HG02973 (cell line): ENCODE measurements at regions not wholly inside any gene's neighbourhood (a gene's known extent, or its start where the extent isn't known, plus 50 kb on each side); places are given as distances from the start of the nearest gene placed in this dataset.
"Not testable (repeated sequence)": the region's sequence is repeated elsewhere in the genome, so short reads cannot be mapped to it uniquely, and the experiment has no call there.

ENCODE experiments used
- ATAC-seq: cut with Tn5 transposase; IDR thresholded peaks from one replicate; pipeline ENCODE4 v1.9.1; 2021; ENCODE audit warnings: moderate library complexity; ENCODE audit not compliant: unreplicated experiment

DNA sequence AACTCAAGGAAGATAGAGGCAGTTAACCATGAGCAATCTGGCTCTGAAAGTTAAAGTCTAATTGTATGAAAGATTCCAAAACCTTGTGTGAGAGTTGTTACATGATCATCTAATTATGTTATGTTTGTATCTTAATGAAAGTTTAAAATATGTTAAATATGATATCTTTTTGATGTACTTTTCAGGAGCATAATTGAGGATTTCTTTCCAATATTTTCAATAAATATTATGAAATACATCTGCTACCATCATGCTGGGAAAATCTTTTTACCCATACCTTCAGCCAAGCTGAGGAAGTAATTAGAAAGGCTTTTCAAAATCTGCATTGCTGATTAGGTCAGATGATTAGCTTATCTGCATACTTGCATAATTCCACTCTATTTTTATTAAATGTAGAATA, 318.4 kb downstream of the KLF12 start:
- ATAC-seq: no peak

DNA sequence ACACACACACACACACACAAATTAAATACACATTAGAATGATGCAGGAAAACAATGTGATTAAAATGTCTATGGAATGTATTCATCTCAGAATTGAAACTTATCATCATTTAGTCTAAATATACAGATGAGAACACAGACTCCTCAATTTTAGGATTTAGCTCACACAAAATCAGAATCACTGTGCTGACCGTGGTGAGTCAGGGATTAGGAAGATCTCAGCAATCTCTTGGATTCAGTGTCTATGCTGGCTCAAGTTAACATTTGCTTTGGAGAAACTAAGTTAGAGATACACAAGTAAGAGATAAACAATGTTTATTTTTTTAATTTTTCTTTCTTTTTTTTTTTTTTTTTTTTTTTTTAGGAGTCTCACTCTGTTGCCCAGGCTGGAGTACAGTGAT, 323.6 kb downstream of the KLF12 start:
- no peak for ATAC-seq

DNA sequence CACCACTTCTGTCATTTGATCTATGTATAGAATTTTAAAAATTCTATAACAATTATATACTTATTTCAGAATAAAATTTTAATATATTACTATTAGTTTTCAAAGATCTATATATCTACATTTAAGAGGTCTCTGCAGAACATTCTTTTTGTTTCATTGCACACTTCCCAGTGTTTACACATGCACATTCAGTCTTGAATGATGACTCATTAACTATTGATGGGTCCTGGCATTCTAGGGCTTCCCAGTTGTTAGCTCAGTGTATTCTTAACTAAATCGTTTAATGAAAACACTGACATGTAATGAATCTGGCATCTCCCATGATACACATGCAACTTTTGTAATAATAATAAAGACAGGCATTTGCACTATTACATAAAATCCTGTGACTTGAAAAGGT, 324.6 kb downstream of the KLF12 start:
- no peak for ATAC-seq

DNA sequence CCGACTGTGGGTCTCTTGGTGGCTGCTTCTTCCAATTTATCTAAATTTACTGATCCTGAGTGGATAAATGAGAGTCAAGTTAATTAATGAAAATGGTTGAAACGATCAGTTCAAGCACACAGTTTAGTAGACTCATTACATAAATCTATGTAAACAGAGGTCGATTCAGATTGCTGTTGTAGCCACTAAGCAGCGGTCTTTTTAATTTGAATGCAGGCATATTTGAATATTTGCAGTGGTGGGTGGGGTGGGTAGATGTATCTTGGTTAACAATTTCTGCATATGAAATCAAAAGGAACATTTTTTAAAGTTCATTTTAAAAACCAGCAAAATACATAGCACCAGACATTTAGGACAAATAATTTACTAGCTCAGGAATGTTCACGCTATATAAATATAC, 325.9 kb downstream of the KLF12 start:
- no peak for ATAC-seq

DNA sequence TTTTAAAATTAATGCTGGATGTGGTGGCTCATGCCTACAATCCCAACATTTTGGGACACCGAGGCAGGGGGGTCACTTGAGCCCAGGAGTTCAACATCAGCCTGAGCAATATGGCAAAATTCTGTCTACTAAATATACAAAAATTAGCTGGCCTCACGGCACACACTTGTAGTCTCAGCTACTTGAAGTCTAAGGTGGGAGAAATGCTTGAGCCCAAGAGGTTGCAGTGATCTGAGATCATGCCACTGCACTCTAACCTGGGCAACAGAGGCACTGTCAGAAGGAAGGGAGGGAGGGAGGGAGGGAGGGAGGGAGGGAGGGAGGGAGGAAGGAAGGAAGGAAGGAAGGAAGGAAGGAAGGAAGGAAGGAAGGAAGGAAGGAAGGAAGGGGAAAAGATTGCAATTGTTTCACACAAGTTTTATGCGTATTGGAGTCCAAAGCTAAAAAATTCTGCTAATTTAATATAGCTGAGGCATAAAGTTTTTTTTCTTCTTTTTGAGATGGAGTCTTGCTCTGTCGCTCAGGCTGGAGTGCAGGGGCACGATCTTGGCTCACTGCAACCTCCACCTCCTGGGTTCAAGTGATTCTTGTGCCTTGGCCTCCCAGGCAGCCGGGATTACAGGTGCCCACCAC, 328.8 kb downstream of the KLF12 start:
- ATAC-seq: not testable (repeated sequence)

DNA sequence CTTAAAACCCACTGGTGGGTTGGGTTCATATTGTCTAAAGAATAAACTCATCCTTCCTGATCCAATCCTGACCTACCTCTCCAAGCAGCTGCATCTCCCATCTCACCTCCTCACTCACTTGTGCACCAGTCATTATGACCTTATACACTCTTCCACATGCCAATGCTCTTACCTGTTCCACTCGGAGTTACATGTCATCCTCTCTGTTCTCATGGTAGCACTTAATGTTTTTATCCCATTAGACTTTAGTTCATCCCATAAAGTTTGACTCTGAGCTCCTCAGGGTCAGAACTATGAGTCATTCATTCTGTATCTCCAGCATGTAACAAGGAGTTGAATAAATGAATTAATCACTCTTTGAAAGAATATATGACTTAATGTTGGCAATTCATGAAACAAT, 330.2 kb downstream of the KLF12 start:
- no peak for ATAC-seq

DNA sequence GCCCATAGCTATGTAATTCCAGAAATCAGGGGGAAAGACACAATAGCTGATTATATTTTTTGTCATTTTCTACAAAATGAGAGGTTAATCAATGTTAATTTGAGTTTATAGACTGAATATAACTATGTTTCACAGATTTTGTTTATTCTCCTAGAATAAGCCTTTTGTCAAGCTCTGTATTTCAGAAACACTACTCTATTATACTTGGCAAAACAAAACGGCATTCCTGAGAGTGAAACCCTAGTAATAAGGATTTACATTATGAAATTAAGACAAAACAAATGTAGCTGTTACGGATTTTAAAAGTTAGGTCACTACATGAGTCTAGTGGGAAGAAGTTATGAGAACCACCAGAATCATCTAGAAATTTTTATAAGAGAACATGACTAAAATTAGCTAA, 334.2 kb downstream of the KLF12 start:
- ATAC-seq: no peak

DNA sequence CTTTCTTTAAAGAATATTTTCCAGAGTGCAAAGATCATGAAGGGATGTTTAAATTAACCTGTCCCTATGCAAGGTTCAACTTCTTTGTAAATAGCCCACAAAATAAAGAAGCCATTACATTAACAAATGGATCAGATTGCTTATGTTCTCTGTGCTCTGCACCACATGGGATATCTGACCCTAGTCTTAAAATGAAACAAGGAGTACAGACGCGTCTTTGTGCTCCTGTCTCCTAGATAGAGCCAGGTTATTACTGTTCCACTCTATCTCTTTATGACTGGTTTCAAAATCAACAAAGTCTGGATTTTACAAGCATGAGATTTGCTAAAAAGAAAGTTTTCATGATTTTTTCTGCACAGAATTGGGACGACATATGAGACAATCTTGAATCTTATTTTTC, 339.4 kb downstream of the KLF12 start:
- ATAC-seq: no peak

DNA sequence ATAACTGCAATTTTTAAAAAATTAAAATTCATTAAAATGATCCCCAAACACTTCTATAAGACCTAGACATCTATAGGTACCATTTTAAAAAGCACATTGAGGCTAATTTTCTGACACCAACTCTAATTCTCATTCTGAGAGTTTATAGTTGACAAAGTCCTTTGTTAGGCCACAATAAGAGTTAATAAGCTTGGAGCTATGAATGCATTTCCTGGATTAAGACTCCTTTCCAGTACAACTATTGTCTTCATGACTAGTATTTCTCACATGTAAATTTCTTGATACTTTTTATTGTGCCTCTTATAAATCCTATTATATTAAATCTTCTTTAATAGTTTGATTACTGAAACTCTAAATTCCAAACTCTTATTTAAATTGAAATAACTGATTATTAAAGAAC, 340.8 kb downstream of the KLF12 start:
- no peak for ATAC-seq

DNA sequence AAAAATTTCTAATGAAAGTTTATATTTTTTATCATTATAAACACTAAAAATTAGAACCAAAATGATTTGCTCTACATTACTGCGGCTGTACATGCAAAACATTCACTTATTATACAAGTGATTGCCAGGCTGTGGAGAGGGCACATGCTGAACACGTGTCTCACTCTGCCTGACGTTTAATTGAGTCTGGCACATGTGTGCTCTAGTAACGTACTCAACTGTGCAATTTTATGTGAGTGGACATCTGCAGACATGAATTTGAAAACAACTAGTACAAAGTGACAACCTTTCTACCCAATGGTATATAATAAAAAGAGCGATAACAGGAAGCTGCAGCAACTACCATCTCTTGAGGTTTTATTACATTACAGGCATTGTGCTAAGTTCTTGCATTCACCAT, 341.4 kb downstream of the KLF12 start:
- no peak for ATAC-seq

DNA sequence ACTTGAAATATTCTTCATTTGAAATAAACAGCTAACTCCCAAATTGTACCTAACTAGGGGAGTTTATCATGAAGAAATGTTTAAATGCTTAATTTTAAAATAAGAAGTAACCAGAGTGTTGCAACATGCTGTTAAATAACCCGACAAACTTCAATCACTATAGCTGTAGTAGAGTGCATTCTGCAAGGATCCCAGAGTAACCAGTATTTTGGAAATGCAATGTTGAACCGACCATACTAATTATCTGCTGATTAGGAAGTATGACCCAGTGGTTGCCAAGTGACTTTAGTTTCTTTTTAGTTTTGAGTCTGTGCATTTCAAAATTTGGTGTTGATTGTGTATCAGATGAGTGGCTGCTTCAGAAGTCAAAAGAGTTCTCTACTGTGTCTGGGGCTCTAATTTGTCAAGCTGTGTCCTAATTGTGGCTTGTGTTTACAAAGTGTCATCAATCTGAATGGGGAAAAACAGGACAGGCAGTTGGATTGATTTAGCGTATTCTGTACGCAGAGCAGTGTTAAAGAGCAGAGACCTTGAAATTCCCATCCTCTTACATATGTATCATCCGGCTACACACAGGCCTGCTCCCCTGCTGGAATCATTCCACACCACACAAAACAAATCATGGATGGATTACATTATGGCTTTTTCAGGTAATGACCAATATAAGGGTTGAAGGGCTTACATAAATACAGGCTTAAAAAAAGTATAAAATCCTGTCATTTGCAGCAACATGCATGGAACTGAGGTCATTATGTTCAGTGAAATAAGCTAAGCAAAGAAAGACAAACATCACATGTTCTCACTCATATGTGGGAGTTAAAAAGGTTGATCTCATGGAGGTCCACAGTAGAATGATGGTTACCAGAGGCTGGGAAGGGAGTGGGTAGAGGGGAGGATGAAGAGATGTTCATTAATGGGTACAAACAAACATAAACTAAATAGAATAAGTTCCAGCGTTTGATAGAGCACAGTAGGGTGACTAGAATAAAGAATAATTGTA, 351.5 kb downstream of the KLF12 start:
- ATAC-seq: no peak

DNA sequence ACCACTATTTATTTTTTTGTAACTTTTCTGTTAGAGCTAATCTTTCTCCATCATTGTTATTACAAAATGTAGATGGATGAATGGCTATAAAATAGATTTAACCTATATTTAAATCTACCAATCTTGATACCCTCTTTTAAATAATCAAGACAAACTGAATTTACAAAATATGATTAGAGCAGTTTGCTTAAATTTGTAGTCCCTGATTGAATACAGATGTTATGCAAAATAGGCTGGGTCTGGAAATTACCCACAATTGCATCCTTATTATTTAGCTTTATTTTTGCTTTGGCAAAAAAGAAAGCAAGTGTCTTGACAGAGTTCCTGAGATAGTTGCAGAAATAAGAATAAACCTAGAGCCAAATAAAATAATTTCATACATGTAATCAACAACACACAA, 352.8 kb downstream of the KLF12 start:
- no peak for ATAC-seq

DNA sequence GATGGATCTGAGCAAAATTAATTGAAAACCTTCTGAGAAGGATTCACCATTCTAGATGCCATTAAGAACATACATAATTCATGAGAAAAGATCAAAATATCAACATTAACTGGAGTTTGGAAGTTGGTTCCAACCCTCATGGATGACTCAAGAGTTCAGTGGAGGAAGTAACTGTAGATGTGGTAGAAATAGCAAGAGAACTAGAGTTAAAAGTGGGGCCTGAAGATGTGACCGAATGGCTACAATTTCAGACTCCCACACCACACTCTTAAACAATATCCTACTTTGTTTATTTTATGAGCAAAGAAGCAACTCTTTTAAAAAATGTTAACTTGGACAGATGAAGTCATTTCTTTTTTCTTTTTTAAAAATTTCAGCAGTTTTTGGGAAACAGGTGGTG, 354.3 kb downstream of the KLF12 start:
- no peak for ATAC-seq

DNA sequence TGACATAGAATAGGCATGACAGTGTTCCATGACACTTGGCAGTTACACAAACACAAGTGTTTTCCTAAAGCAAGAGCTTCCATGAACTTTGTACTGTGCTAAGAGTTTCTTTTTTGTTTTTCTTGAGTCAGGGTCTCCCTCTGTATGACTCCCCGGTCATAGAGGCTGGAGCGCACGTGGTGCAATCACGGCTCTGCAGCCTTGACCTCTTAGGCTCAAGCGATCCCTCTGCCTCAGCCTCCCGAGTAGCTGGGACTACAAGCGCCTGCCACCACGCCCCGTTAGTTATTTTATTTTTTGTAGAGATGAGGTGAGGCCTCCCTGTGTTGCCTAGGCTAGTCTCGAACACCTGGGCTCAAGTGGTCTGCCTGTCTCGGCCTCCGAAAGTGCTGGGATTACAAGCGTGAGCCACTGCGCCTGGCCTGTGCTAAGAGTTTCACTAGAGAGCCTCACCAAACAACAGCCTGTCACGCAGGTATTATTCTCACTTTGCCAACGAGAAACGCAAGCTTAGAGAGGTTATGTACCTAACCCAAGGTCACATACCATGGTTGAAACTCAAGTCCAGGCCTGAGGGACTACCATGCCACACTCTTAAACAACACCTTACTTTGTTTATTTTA, 355.9 kb downstream of the KLF12 start:
- ATAC-seq: no peak

DNA sequence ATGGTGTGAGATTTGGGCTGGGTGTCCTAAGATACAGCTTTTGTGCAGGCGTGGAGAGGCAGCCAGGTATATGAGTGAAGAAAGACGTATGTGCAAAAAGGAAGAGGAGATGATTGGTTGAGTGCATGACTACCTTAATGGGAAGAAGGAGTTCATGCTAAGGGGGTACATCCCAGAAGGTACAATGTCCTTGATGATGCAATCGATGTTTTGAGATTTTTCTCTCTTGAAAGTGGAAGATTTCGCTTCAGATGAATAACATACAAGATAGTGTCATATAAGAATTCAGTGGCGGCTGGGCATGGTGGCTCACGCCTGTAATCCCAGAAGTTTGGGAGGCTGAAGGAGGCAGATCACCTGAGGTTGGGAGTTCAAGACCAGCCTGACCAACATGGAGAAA, 357.1 kb downstream of the KLF12 start:
- no peak for ATAC-seq

DNA sequence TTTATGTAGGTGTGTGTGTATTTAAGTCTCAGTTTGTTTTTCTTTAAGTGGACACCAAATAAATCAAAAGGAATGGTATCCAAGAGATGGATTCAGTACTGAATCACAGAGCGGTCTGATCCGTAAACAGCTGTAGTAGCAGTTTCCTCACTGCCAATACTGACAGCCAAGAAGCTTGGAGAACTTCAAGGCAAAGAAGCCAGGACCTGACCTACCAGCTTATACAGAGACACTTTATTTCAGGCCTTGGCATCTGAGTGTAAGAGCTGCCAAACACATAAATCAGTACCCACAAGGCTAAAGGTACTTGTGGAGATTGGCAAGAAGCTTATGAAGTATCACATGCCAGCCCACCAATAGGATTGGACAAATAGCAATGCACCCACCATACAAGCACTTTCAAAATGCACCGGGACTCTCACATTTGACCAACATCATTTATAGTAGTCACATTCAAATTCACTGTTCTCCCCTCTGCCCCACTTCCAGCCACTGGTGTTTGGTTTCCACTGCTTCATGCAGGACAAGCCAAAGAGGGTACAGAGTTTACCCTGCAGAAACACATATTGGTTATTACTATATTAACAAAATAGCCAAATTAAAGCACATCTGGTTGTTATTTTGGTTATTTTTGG, 357.9 kb downstream of the KLF12 start:
- ATAC-seq: no peak

DNA sequence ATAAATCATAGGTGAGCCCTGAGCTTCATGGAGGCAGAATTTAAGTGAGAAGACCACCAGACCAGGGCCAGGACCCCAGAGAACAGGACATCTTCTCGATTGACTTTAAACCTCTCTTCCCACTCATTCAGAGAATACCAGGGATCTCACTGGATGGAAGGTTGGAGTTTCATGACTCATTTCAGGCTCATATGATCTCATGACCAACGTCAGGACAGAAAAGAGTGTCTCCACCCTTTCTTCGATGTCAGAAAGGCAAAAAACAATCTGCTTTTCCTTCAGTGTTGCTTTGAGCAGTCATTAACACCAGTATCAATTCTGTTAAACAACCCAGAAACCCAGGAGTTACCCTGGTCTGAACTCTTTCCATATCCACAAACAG, 361.0 kb downstream of the KLF12 start:
- ATAC-seq: no peak

DNA sequence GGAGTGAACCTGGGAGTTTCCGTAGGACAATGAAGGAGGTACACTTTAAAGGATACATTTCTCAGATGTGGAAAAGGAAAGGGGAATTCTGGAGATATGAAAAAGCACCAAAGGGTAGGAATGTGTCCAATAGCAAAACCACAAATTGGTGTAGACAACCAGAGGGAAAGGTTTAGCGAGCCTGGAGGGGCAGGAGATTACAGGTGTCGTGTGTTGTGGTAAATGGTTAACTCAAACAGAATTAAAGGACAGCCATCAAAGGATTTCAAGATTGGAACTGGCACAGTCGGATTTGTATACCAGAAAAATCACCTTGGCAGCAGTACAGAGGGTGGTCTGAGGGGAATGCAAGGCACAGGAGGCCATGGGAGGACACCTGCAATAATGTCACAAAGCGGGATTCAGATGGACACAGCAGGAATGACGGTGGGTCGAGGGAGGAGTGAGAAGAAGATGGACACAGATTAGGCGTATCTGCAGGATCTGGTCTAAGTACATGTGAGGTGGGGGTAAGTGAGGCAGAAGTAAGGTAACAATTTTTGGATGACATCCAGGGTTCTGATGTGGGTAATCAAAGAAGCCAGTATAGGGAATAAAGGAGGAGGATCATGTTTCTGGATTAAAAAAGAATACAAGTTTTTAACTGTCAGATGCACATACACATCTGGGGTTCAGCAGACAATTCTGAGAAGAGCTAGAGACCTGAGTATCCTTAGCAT, 361.6 kb downstream of the KLF12 start:
- no peak for ATAC-seq

DNA sequence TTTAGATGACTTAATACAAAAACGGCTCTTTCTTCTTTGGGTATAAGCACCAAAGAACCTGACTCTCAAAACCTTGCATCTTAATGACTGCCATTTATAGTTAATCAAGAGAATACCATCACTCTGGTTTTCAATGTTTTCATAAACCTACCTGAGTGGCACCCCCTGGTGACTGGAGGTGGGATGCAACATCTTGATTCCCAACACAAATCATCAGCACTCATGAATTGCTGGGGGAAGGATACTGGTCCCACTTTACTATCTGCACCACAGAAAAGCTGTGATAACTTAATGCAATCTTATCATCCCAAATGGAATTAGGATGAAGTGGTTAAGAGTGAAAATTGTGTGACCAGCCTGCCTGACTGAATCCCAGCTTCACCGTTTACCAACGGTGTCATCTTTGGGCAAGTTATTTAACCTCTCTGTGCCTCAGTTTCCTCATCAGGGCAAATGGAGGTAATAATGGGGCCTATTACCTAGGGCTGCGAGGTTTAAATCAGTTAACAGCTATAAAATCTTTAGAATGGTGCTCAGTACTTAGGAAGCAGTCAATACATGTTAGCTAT, 366.4 kb downstream of the KLF12 start:
- no peak for ATAC-seq

DNA sequence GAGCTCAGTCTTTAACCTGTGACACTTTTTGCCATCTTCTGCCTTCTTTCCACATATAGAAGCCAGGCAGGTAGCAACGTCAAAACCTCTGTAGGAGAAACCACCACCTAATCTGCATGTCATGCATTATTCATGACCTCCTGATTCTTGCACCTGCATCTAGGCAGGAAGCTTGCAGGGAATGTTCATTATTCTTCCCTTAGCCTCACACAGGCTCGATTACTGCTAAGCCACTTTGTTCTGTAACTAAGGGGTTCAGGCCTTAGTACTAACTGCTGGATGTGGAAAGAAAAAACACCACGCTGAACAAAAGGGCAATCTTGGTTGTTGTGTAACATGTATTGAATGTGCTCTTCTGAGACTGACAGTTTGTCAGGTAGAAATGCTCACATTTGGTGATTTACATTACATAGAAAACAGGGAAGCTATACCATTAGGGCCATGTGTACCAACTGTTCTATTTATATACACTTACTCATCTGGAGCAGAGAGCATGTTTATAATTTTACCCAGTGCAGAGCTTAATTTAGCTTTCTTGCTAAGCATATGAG, 366.9 kb downstream of the KLF12 start:
- ATAC-seq: no peak
